RPMI8226 (cell line): ENCODE measurements at regions not wholly inside any gene's neighbourhood (a gene's known extent, or its start where the extent isn't known, plus 50 kb on each side); places are given as distances from the start of the nearest gene placed in this dataset.

ENCODE experiments used
- DNase-seq: peaks from one replicate; pipeline ENCODE4 v3.0.0-alpha.2; 2015

DNA sequence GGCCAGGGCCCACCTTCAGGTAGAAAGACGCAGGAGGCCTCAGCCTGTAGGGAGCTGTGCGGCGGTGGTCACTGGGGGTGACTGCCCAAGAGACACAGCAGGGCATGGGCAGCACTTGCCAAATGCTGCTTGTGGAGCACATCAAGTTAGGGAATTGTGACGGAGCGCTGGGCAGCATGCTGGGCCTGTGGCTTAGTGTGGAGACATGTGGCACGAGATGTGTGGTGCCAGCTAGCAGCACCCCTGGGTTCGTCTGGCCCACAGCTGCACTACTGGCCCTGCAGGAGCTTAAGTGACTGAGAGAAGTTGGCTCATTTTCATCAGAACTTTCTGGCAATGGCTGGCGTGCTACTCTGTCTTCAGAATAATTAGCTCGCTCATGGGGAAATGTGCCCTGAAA is 213.1 kb upstream of the SYNDIG1 start:
- DNase-seq = no peak

- no peak for DNase-seq
Observed at GRCh38 chr20:24254480-24254879, 214.9 kb upstream of the SYNDIG1 start.

DNA sequence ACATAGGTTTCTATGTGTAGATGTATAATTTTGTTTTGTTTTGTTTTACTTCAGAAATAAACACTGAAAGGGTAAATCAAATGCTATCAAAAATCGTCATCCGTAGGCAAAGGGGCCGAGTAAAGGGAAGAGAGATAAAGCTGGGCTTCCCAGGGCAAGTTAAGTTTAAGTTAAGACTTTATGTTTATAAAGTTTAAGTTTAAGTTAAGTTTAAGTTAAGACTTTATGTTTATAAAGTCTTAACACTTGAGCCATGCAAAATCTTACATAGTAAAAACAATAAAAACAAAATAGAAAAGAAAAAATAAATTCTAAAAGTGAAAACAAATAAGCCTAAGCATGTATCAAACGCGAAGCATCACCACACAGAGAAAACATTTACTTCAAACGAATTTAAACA is 216.1 kb upstream of the SYNDIG1 start:
- no peak for DNase-seq

DNA sequence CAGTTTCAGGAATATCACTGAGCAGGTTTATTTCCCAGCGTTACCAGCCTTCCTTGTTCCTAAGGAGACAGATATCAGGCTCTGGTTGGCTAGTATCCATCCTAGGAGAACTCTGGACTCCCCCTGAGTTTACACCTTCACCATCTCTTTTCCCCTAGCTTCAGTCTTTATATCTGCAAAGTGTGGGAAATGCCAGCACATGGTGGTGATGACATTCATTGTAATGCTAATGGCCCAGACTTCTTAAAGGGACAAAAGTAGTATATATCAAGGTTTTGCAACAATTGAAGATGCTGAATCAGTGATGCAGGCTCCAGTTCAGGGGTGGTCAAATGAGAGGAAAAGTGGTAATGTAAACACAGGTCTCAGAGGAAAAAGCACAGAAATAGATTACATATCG is 224.3 kb upstream of the SYNDIG1 start:
- no peak for DNase-seq

DNA sequence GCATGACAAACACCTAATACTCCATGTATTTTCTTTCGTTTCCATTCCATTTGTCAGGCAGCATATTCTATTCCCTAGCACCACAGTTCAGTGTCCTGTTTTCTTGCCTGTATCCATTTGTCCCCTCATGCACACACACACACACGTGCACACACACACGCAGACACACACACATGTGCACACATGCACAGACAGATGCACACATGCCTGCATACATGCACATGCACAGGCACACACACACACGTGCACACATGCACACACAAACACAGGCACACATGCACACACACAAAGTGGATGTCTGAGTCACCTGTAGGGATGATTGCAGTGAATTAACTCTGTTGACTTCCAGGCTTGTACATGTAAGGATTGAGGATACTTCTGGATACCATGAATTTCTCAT is 226.7 kb upstream of the SYNDIG1 start:
- no peak for DNase-seq

- DNase-seq = no peak
Observed at GRCh38 chr20:24241466-24241865, 228.0 kb upstream of the SYNDIG1 start.

- no peak for DNase-seq
Observed at GRCh38 chr20:24236963-24237362, 232.5 kb upstream of the SYNDIG1 start.

- no peak for DNase-seq
Observed at GRCh38 chr20:24236201-24236600, 233.2 kb upstream of the SYNDIG1 start.

- no peak for DNase-seq
Observed at GRCh38 chr20:24235296-24236175, 233.9 kb upstream of the SYNDIG1 start.

GRCh38 chr20:24227600-24227999 is 239.0 kb upstream of the GGTLC1 start:
- DNase-seq = no peak

DNA sequence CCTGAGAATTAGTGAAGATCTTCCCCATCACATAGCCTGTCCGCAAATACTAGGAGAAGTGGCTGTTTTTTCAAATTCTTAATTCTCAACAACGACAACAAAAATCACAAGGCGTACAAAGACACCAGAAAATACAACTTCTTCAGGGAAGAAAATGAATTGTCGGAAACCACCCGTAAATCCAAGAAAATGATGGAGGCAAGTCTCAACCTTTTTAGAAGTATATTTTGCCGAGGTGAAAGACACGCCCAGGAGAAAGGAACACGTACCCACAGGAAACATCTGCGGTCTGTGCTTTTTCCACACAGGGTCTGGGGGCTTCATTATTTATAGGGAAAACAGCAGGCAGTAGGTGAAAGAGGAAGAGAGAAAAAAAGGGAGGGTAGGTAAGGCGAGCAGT is 223.9 kb upstream of the GGTLC1 start:
- no peak for DNase-seq

DNA sequence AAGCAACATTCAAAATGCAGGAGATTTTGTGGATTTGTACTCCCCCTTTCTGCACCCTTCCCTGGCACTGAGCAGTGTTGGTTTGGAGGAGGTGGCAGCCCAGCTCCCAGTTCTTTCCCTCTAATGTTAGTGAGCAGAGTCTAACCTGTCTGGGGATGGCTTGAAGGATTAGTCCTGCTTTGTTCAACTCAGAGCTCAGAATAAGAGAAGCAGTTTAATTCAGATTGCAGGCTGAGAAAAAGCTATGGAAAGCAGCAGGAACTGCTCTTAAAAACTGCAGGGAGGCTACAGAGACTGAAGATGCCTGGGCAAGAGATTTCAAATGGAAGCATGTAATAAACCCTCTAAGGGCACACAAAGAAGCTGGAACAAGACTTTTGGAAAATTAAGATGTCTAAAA is 223.4 kb upstream of the GGTLC1 start:
- DNase-seq = no peak

GRCh38 chr20:24210356-24210755 is 221.8 kb upstream of the GGTLC1 start:
- DNase-seq = no peak

GRCh38 chr20:24208652-24209051 is 220.1 kb upstream of the GGTLC1 start:
- no peak for DNase-seq

DNA sequence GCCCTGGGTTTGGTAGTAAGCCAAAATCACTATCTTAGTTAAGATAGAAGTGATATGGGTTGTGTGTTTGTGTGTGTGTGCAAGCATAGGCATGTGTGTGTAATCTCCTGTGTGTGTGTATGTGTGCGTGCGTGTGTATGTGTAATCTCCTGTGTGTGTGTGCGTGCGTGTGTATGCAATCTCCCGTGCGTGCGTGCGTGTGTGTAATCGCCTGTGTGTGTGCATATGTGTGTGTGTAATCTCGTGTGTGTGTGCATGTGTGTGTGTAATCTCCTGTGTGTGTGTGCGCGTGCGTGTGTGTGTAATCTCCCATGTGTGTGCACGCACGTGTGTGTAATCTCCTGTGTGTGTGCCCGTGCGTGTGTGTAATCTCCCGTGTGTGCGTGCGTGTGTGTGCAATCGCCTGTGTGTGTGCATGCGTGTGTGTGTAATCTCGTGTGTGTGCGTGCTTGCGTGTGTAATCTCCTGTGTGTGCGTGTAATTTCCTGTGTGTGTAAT is 219.3 kb upstream of the GGTLC1 start:
- DNase-seq = no peak

DNA sequence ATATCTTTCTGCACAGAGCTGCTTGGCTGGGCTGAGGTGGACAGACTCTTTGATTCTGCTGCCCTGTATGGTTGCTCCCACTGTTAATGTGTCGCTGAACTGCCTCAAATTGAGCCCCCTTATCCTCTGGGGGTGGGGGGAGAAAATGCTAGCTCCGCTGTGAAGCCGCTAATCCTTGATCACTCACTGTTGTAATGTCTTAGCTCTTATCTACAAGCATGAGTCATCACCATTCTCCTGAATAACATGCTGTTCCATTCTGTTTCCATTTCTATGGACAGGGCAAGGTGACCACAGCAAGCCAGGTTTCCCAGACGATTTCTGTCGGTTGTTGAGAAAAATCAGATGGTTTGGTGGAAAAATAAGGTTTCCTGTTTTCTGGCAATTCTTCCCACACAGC is 218.4 kb upstream of the GGTLC1 start:
- DNase-seq = no peak

DNA sequence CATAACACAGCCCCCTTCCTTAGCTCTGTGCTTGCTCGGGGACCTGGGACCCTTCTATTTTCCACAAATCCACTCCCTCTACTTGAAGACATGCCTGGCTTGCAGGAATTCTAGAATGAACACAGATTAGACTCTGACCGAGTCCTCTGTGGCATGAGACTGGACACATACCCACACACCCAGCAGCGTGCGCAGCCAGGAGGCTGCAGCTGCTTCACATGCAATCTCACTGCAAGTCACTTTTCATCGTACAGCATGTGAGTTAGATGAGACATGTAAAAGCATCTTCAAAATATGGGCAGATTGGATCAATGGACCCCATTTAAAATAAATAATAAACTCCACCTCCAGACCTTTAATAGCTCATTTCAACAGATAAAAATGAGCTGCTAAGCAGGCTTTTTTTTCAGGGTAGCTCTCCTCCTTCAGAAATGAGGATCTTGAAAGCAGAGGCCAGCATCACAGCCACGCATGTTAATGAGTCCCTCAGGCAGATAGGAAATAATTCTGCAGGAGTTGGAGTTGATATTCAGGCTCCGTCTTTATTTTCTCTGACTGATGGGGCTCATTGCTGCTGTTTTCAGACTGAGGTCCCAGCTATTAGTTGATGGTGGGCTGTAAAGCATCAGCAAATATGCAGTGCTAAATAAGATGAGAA is 215.1 kb upstream of the GGTLC1 start:
- DNase-seq = no peak

- DNase-seq = no peak
Observed at GRCh38 chr20:24199501-24199900, 210.9 kb upstream of the GGTLC1 start.

DNA sequence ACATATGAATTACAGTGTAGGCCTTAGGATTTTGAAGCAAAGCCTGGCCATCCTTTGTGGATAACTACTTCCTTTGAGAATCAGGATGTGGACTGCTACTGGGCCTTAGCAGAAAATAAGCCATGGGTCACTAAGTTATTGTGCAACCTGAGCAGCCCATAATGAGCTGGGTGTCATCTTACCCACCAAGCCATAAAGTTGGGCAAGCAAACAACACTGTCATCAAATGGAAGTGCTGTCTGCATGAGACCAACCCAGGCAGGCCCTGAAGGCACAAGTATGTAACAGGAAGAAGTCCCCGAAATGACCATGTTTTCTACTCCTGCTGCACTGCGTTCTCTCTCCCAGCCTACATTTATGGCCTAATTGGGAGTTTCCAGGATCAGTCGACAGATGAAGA is 205.6 kb upstream of the GGTLC1 start:
- no peak for DNase-seq

- no peak for DNase-seq
Observed at GRCh38 chr20:24190905-24191304, 202.3 kb upstream of the GGTLC1 start.

- no peak for DNase-seq
Observed at GRCh38 chr20:24185791-24186190, 197.2 kb upstream of the GGTLC1 start.

DNA sequence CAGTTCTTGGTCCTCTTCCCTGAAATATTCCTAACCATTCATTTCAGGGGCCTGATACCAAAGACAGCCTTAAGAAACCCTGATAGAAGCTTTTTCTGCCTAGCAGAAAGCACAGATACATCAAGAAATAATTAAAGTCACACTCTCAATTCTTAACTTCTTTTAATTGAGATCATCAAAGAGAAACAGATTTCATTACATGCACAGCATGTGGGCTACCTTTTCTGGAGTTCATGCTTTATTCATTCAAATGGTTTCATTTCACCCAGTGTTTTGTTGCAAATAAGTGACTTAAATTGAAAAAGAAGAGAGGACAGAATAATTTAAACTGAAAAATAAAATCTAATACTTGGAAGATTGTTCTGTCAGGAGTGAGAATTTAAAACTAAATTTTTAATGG is 192.6 kb upstream of the GGTLC1 start:
- DNase-seq = no peak

GRCh38 chr20:24169256-24169655 is 180.7 kb upstream of the GGTLC1 start:
- no peak for DNase-seq

GRCh38 chr20:24166412-24166811 is 177.8 kb upstream of the GGTLC1 start:
- no peak for DNase-seq

DNA sequence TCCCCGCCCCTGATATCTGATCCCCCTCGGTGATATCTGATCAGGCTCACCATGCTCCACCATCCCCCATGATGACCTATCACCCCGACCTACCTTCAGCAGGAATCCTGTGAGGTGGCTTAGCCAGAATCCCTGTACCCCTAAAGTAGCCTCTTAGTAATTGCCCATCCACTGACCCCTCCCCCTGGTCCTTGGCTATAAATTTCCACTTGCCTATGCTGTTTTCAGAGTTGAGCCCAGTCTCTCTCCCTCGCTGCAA is 177.5 kb upstream of the GGTLC1 start:
- DNase-seq = no peak
